Muscle of arm (tissue), 1 donor: ENCODE measurements at regions not wholly inside any gene's neighbourhood (a gene's known extent, or its start where the extent isn't known, plus 50 kb on each side); places are given as distances from the start of the nearest gene placed in this dataset.
"Not testable (repeated sequence)": the region's sequence is repeated elsewhere in the genome, so short reads cannot be mapped to it uniquely, and the experiment has no call there.

ENCODE experiments used
- DNase-seq: peaks from one replicate; pipeline ENCODE4 v3.0.0-alpha.2; 2013

GRCh38 chr12:63508543-63508942 is 159.8 kb downstream of the DPY19L2 start:
- no peak for DNase-seq

DNA sequence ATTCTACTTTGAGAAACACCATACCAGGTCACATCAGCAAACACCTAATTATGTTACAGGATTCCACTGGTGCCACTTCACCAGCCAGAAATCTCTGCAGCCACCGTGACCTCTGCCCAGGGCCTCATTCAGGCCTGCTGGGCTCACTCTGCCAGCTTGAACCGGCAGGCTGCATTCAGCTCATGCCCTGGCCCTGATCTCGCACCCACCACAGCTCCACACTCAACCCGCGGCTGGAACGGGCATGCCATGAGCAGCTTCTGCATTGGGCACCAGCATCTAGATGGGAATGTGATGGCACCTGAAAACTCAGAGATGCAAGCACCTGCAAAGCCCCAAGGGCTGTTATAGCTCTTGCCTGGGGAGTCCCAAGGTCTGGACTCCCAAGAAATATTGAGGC is 168.7 kb downstream of the DPY19L2 start:
- no peak for DNase-seq

- no peak for DNase-seq
Observed at GRCh38 chr12:63498239-63498638, 170.1 kb downstream of the DPY19L2 start.

DNA sequence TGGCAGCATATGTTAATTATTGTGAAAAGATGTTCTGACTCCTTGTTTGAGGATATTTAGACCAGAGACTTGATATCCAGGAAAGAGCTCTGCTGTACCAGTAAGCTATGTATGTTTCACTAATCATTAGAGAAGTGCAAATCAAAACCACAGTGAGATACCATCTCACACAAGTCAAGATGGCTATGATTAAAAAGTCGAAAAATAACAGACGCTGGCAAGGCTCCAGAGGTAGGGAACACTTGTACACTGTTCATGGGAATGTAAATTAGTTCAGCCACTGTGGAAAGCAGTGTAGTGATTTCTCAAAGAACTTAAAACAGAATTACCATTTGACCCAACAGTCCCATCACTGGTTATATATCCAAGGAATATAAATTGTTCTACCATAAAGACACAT is 171.6 kb downstream of the DPY19L2 start:
- no peak for DNase-seq

DNA sequence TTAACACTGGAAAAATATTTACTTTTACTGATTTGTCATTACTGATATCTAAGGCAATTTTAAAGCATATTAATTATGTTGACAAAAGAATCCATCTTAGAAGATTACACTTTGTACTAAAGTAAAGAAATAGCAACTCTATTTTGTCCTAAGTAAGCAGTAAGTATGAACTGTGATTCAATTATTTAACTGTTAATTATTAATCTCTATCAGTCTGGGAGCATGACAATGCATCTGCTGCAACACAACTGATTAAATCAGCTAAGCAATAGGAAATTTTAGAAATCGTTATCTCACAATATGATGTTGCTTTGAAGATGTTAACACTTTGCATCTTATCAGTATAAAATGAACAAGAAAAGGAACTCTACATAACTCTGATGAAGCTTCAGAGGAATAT is 172.3 kb downstream of the DPY19L2 start:
- DNase-seq, result no peak

- not testable (repeated sequence) for DNase-seq
Observed at GRCh38 chr12:63493357-63493756, 174.9 kb downstream of the DPY19L2 start.

DNA sequence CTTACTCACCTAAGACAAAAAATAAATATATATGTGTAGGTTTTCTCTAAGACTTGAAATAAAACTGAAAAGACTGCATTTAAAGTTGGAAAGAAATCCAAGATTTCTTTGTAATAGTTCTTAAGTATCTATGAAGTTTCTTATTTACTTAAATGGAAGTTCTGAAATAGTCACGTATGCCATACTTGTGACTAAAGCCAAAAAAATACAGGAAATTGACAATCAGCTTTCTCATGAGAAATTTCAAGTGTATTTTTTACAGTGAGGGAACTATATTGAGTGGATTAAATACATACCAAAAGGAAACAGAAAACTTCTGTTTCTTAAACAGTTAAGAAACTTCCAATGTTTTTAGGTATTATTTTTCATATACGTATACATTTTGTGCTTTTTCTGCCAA is 188.1 kb downstream of the DPY19L2 start:
- no peak for DNase-seq

GRCh38 chr12:63470161-63470560 is 198.1 kb downstream of the DPY19L2 start:
- DNase-seq, result no peak

DNA sequence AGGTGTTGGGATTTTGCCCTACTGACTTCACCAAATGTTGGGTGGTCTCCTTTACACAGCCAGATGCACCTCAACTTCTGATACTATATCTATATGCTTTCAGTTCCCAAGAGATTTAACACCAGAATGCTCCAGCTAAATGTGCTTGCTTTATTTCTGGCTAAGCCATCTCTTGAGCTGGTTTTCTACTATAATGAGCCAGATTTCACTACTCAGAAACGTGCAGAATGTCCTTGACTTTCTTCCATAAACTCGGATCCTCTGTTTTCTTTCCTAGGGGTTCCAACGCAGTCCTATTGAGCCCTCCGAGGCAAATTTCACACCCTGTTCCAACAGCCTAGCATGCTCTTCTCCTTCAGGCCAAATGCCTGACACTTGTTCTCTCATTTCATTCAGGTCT is 200.3 kb downstream of the DPY19L2 start:
- DNase-seq, result no peak

DNA sequence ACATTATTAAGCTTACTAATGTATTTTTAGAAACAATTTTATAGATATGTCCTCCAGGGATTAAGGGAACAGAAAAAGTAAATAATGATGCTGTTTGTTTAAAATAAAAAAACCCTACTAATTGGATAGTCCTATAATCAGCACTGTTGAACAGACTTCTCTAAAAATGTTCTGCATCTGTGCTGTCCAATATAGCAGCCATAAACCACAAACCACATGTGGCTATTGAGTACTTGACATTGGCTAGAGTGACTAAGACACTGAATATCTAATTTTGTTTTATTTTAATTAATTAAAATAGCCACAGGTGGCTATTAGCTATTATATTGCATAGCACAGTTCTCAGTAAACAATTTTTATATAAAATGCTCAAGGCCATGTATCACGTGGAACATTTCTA is 210.4 kb downstream of the DPY19L2 start:
- DNase-seq, result no peak

- DNase-seq, result no peak
Observed at GRCh38 chr12:63457428-63457827, 210.9 kb downstream of the DPY19L2 start.

DNA sequence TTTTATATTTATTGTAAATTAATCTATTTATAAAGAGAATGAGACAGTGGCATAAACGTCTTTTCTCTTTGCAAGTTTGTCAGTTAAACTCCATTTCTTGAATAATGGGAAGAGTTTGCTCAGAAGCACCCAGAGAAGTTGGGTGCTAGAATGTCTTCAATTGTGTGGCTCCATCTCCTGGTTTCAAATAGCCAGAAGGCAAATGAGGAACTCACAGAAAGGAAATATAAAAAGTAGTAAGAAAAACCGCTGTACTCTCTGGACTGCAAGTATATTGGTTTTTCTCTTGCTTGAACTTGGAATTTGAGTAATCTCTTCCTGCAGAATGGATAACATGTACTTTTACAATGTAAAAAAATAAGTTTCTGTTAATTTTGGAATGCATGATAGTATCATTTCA is 217.5 kb downstream of the DPY19L2 start:
- DNase-seq, result no peak

- DNase-seq, result no peak
Observed at GRCh38 chr12:63450334-63450733, 218.0 kb downstream of the DPY19L2 start.

- no peak for DNase-seq
Observed at GRCh38 chr12:63445224-63445880, 222.9 kb downstream of the DPY19L2 start.

- no peak for DNase-seq
Observed at GRCh38 chr12:63440048-63440447, 228.2 kb downstream of the DPY19L2 start.

DNA sequence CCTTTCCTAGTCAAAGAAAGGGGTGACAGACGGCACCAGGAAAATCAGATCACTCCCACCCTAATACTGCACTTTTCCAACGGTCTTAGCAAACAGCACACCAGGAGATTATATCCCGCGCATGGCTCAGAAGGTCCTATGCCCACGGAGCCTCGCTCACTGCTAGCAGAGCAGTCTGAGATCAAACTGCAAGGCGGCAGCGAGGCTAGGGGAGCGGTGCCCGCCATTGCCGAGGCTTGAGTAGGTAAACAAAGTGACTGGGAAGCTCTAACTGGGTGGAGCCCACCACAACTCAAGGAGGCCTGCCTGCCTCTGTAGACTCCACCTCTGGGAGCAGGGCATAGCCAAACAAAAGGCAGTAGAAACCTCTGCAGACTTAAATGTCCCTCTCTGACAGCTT is 233.9 kb downstream of the DPY19L2 start:
- DNase-seq, result not testable (repeated sequence)

- DNase-seq, result not testable (repeated sequence)
Observed at GRCh38 chr12:63427969-63428368, 240.3 kb downstream of the DPY19L2 start.

DNA sequence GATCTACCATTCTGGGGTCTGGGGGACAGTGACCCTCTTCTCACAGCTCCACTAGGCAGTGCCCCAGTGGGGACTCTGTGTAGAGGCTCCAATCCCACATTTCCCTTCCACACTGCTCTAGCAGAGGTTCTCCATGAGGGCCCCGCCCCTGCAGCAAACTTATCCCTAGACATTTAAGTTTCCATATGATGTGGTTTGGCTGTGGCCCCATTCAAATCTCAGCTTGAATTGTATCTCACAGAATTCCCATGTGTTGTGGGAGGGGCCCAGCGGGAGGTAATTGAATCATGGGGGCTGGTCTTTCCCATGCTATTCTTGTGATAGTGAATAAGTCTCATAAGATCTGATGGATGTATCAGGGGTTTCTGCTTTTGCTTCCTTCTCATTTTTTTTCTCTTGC is 241.3 kb downstream of the DPY19L2 start:
- not testable (repeated sequence) for DNase-seq

GRCh38 chr12:63424671-63425070 is 243.6 kb downstream of the DPY19L2 start:
- DNase-seq, result no peak

GRCh38 chr12:63423839-63424238 is 244.5 kb downstream of the DPY19L2 start:
- no peak for DNase-seq

DNA sequence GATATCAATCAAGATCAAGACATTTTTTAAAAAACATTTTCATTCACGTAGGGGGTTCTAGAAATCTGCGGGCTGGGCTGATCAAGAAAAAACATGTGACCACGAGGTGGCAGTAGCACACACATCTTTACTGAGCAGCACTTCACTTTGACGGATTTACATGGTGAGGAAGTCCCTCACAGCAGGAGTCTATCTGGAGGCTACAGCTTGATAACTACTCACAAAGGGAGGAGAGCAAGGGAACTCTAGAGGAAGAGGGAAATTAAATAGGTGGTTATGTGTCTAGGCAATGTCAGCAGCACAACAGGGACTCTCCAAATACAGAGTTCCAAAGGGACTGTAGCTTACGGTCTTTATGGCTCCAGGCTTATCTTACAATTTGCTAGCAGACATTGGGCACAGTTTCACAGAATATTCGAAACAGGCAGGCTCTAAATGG is 248.1 kb downstream of the DPY19L2 start:
- DNase-seq, result no peak

- no peak for DNase-seq
Observed at GRCh38 chr12:63419154-63419553, 249.1 kb downstream of the DPY19L2 start.

- no peak for DNase-seq
Observed at GRCh38 chr12:63416788-63417187, 251.5 kb downstream of the DPY19L2 start.

GRCh38 chr12:63415357-63415756 is 252.9 kb downstream of the DPY19L2 start:
- no peak for DNase-seq
